Large intestine (tissue), 3 donors: ENCODE measurements at regions not wholly inside any gene's neighbourhood (a gene's known extent, or its start where the extent isn't known, plus 50 kb on each side); places are given as distances from the start of the nearest gene placed in this dataset.

Experiments used
- DNase-seq, 2 donors: peaks; one replicate each; pipeline versions ENCODE4 v3.0.0 to v3.0.0-alpha.2; 2013
- H3K27ac ChIP-seq: one replicate; pipeline ENCODE4 v1.5.1; 2013; ENCODE audit warnings: low read length
- H3K27me3 ChIP-seq: 2 replicates; pipeline ENCODE4 v1.6.1; 2013; ENCODE audit warnings: low read length; ENCODE audit not compliant: control insufficient read depth, insufficient read depth
- H3K36me3 ChIP-seq: 2 replicates; pipeline ENCODE4 v1.6.1; 2013; ENCODE audit warnings: low read length; ENCODE audit not compliant: control insufficient read depth, insufficient read depth
- H3K4me1 ChIP-seq: one replicate; pipeline ENCODE4 v1.6.1; 2013; ENCODE audit warnings: low read length; ENCODE audit not compliant: control insufficient read depth, insufficient read depth
- H3K4me3 ChIP-seq: one replicate; pipeline ENCODE4 v1.5.1; 2013; ENCODE audit warnings: low read length
- H3K9me3 ChIP-seq: one replicate; pipeline ENCODE4 v1.6.1; 2013; ENCODE audit warnings: mild to moderate bottlenecking, low read depth, low read length, moderate library complexity; ENCODE audit not compliant: control insufficient read depth
- WGBS: methylation state at CpG from one replicate; pipeline ENCODE4 v1.1.5; 2013; ENCODE audit warnings: low lambda C conversion rate; ENCODE audit not compliant: insufficient coverage; 5-methylcytosine and 5-hydroxymethylcytosine counted together

DNA sequence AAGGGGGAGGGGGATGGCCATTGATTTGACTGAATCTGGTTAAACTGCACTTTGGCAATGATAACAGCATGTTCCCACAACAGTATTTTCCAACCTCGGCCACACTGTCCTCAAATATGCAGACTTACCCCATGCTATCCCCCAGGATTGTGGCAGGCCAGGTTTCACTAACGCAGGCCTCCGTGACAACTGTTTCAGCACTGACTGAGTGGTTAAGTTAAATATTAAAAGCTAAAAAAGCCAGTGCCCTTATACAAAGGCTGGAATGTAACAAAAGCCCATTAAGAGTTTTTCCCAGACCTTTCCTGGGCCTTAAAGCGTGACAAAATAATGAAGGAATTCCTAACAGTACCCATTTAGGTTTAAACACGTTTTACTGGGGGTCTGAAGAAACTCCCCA lies 202.9 kb downstream of the USP25 start:
- no peak for DNase-seq
- Histone ChIP-seq H3K27me3 (no peaks in the 10 kb centered on the region), H3K4me3 (no peak overlapping the region), H3K27ac (no peak overlapping the region), H3K9me3 (no peaks in the 10 kb centered on the region), H3K36me3 (no peaks in the 10 kb centered on the region), H3K4me1 (no peaks in the 10 kb centered on the region)
- 71% methylated on average over 1 of the region's 5 CpGs for WGBS

GRCh38 chr21:15935530-15935929 lies 205.7 kb downstream of the USP25 start:
- Histone ChIP-seq H3K9me3 (no peaks in the 10 kb centered on the region), H3K36me3 (no peaks in the 10 kb centered on the region), H3K27ac (no peak overlapping the region), H3K4me3 (no peak overlapping the region), H3K27me3 (no peaks in the 10 kb centered on the region), H3K4me1 (no peaks in the 10 kb centered on the region)
- WGBS, result no CpG with 5 or more reads among the region's 1 CpG
- no peak for DNase-seq

- H3K4me3 ChIP-seq, result no peak overlapping the region
- no peaks in the 10 kb centered on the region for H3K4me1 ChIP-seq
- no peaks in the 10 kb centered on the region for H3K27me3 ChIP-seq
- no peaks in the 10 kb centered on the region for H3K36me3 ChIP-seq
- no peak for DNase-seq
- WGBS, result 90% methylated on average over 4 of the region's 4 CpGs
- H3K9me3 ChIP-seq, result no peaks in the 10 kb centered on the region
- H3K27ac ChIP-seq, result no peak overlapping the region
These were observed 213.4 kb downstream of the USP25 start for GRCh38 chr21:15943009-15943666.

DNA sequence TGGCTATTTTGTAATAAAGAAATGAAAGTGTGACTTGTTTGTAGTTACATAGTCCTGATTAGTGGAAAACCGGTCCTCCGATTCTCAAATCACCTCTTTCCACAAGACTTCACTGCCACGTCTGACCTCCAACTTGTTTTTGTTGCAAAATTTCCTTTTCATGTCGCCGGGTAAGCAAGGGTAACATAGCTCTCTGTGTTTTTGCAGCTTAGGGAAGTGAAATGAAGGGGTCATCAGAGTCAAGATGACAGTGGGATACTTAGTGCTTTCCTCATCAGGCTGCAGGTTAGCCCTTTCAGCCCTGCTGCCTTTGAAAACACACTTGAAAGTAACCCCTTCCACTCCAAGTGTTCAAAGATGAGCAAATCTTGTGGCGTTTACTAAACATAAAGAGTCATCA lies 217.9 kb downstream of the USP25 start:
- Histone ChIP-seq H3K36me3 (no peaks in the 10 kb centered on the region), H3K27ac (no peak overlapping the region), H3K27me3 (no peaks in the 10 kb centered on the region), H3K4me1 (no peaks in the 10 kb centered on the region), H3K4me3 (no peak overlapping the region), H3K9me3 (no peaks in the 10 kb centered on the region)
- 50% methylated on average over 2 of the region's 6 CpGs for WGBS
- DNase-seq, result no peak

GRCh38 chr21:15953551-15954116 lies 223.9 kb downstream of the USP25 start:
- no peak overlapping the region for H3K27ac ChIP-seq
- no peak for DNase-seq
- no peak overlapping the region for H3K4me3 ChIP-seq
- no CpG with 5 or more reads among the region's 2 CpGs for WGBS
- H3K27me3 ChIP-seq, result no peaks in the 10 kb centered on the region
- H3K36me3 ChIP-seq, result no peaks in the 10 kb centered on the region
- H3K4me1 ChIP-seq, result no peaks in the 10 kb centered on the region
- no peaks in the 10 kb centered on the region for H3K9me3 ChIP-seq

DNA sequence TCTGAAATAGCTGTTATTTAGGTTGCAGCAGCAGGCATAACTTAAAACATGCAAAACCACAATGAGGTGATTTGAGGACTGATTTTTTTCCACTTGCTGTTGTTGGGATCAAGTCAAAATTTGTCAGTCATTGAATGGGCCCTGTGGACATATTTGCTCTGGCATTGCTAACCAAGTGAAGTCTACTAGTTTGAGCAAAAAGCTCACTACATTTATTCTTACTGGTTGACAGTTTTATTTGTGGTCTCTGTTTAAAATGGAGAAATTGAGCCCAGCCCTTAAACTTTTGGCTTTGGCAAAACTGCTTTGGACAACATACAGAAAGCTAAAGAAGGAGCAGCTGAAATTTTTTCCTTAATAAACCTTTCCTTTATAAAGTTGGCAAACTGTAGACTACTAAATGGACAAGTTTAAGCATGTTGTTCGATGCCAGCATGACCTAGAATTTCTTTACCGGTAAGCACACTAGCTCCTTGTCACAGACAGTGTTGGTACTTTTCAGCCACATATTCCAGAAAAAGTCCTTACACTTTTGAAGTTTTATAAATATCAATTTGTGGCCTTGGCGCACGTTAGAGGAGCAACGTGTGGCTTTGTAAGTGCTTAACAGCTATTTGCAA lies 234.6 kb downstream of the USP25 start:
- H3K4me1 ChIP-seq, result no peaks in the 10 kb centered on the region
- H3K9me3 ChIP-seq, result no peaks in the 10 kb centered on the region
- 94% methylated on average over 3 of the region's 5 CpGs for WGBS
- H3K36me3 ChIP-seq, result no peaks in the 10 kb centered on the region
- no peak for DNase-seq
- no peak overlapping the region for H3K4me3 ChIP-seq
- H3K27ac ChIP-seq, result no peak overlapping the region
- no peaks in the 10 kb centered on the region for H3K27me3 ChIP-seq

DNA sequence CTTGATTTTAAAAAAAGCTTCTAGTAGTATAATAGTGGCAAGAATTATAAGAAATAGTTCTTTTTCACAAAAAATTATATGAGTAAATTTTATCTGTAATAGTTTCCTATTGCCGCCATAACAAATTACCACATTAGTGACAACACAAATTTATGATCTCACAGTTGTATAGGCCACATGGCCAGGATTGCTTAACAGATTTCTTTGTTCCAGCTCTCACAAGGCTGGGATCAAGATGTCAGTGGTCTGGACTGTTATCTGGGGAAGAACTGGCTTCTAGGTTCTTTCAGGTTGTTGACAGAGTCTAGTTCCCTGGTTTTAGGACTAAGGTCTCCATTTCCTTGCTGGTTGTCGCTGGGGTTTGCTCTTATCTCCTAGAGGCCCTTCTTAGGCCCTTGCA lies 236.4 kb downstream of the USP25 start:
- Histone ChIP-seq H3K4me3 (no peak overlapping the region), H3K4me1 (no peaks in the 10 kb centered on the region), H3K27ac (no peak overlapping the region), H3K9me3 (no peaks in the 10 kb centered on the region), H3K27me3 (no peaks in the 10 kb centered on the region), H3K36me3 (no peaks in the 10 kb centered on the region)
- no peak for DNase-seq
- WGBS, result no CpG with 5 or more reads among the region's 2 CpGs

- no peak overlapping the region for H3K4me3 ChIP-seq
- no peak overlapping the region for H3K27ac ChIP-seq
- H3K36me3 ChIP-seq, result no peaks in the 10 kb centered on the region
- DNase-seq, result no peak
- no CpG with 5 or more reads among the region's 1 CpG for WGBS
- no peaks in the 10 kb centered on the region for H3K4me1 ChIP-seq
- H3K27me3 ChIP-seq, result no peaks in the 10 kb centered on the region
- no peaks in the 10 kb centered on the region for H3K9me3 ChIP-seq
These were observed 236.9 kb downstream of the USP25 start for GRCh38 chr21:15966651-15967050.

- DNase-seq, result no peak
- Histone ChIP-seq H3K36me3 (no peaks in the 10 kb centered on the region), H3K27ac (no peak overlapping the region), H3K4me1 (no peaks in the 10 kb centered on the region), H3K9me3 (no peaks in the 10 kb centered on the region), H3K4me3 (no peak overlapping the region), H3K27me3 (no peaks in the 10 kb centered on the region)
- no CpG with 5 or more reads among the region's 5 CpGs for WGBS
These were observed 237.9 kb downstream of the USP25 start for GRCh38 chr21:15967661-15968060.

DNA sequence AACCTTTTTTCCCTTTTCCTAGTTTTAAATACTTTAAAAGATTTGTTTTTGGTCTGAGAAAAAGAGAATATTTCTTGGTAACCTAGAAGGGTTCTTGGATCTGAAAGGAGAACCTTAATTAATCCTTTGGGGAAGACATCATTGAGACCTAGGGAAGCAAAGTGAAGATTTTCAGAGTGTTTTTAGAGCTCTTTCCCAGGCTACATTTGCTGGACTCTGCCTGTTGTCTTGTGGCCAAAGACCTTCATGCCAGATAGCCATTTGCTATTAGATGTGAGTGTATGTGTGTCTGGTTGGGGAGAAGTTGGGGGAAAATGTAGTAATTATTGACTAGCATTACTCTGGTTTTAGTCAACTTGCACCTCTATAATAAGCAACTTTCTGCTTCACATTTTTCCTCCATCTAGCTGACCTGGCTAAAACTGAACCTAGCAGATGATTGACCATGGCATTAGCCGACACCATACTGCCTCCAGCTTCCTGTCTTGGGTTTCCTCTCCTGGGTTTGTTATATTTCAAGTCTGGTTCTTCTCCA lies 239.1 kb downstream of the USP25 start:
- H3K4me1 ChIP-seq, result no peaks in the 10 kb centered on the region
- no peak overlapping the region for H3K4me3 ChIP-seq
- 100% methylated on average over 1 of the region's 1 CpG for WGBS

More for the DNA sequence above, 239.1 kb downstream of the USP25 start:
- DNase-seq, result no peak
- Histone ChIP-seq H3K27me3 (no peaks in the 10 kb centered on the region), H3K9me3 (no peaks in the 10 kb centered on the region), H3K27ac (no peak overlapping the region), H3K36me3 (no peaks in the 10 kb centered on the region)
